A204.1 (cell line): ENCODE measurements at regions not wholly inside any gene's neighbourhood (a gene's known extent, or its start where the extent isn't known, plus 50 kb on each side); places are given as distances from the start of the nearest gene placed in this dataset.

Source experiments
- FAIRE-seq: peaks from 2 replicates; lab custom pipeline; 2012; peaks lifted over from hg19 to GRCh38; lab: Jason Lieb, UNC

DNA sequence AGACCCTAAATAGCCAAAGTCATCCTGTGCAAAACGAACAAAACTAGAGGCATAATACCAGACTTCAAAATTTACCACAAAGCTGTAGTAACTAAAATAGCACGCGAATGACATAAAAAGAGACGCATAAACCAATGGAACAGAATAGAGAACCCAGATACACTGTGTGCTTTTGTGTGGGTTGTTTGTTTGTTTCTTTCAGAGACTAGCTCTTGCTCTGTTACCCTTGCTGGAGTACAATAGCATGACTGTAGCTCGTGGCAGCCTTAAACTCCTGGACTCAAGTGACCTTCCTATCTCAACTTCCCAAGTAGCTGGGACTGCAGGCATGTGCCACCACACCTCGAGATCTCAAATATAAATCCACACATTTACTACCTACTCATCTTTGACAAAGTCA is 1314.6 kb upstream of the GBE1 start:
- FAIRE-seq: no peak

DNA sequence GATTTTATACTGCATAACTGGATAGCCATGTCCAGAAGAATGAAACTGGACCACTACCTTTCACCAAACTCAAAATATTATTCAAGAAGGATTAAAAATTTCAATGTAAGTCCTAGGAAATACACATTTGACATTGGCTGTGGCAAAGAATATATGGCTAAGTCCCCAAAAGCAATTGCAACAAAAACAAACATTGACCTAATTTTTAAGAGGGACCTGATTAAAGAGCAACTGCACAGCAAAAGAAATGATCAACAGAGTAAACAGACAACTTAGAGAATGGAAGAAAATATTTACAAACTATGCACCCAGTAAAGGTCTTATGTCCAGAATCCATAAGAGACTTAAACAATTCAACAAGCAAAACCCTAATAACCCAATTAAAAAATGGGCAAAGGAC is 1313.0 kb upstream of the GBE1 start:
- no peak for FAIRE-seq

DNA sequence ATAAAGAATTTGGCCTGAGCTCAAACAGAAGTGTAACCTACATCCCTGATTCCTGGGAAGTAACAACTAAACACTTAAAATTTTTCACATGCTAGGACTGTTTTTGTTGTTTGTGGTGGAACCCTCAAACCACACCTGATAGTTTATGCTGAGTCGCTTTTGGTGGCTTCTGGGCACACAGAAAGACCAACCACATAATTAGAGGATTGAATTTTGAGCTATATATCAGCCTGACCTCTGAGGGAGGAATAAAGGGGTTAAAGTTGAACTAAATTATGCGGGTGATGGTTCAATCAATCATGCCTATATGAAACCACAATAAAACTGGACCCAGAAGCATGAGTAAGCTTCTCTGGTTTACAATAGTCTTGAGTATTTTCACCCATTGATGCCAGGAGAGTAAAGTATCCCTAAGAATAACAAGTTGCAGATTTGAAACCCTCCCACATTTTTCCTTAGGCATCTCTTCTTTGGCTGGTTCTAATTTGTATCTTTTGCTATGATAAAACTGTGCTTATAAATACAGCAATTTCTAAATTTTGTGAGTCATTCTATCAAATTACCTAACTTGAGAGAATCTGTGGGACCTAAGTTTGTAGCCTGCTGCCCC is 1304.5 kb upstream of the GBE1 start:
- FAIRE-seq: no peak

DNA sequence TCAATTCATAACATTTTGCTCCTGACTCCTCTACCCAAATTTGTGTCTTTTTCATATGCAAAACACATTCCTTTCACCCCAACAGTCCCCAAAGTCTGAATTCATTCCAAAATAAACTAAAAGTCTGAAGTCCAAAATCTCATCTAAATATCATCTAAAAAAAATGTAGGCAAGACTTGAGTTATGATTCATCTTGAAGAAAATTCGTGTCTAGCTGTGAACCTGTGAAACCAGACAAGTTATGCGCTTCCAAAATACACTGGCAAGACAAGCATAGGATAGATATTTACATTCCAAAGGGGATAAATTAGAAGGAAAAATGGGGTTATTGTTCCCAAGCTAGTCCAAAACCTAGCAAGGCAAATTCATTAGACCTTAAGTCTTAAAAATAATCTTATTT is 1302.0 kb upstream of the GBE1 start:
- no peak for FAIRE-seq

DNA sequence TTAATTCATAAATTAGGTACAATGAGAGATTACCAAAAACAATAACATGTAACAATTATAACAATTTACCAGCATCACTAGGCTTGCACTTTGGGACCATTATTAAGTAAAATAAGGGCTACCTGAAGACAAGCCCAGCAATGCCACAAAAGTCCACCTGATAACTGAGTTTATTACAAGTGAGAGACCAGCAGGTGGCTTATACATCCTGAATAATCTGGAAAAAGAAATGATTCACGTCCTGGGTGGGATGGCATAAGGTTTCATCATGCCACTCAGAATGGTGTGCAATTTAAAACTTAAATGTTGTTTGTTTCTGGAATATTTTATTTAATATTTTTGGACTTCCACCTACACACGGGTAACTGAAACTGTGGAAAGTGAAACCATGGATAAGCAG is 1287.1 kb upstream of the GBE1 start:
- FAIRE-seq: no peak

DNA sequence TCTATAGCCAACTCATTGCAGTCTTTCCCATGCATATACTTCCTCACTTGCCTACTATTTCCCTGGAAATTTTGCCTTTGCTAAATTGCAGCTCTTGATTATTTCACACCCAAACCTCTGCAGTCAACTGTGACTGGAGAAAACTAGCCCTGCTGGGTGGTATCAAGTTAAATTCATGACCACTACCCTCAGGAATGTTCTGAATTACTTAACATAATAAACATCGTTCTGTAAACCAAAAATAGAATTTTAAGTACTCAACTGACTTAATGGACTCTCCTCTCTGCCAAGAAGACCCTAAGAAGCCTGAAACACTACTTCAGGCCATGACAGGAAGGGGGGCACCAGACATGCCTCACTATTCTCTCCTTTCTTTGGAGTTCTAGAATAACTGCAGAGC is 1278.0 kb upstream of the GBE1 start:
- FAIRE-seq: no peak

DNA sequence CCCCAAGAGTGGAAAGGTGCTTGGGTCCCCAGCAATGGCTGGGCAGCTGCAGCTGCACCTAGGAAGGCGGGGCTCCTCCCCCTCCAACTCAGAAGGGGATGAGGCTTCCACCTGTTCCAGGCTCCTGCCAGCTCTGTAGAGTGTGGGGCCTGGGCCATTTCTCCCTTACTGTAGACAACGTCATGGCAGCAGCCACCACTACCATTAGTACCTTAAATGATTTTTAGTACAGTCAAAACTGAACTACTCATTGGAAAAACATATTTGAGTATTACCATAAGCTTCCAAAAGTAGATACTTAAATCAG is 1274.2 kb upstream of the GBE1 start:
- FAIRE-seq: no peak

DNA sequence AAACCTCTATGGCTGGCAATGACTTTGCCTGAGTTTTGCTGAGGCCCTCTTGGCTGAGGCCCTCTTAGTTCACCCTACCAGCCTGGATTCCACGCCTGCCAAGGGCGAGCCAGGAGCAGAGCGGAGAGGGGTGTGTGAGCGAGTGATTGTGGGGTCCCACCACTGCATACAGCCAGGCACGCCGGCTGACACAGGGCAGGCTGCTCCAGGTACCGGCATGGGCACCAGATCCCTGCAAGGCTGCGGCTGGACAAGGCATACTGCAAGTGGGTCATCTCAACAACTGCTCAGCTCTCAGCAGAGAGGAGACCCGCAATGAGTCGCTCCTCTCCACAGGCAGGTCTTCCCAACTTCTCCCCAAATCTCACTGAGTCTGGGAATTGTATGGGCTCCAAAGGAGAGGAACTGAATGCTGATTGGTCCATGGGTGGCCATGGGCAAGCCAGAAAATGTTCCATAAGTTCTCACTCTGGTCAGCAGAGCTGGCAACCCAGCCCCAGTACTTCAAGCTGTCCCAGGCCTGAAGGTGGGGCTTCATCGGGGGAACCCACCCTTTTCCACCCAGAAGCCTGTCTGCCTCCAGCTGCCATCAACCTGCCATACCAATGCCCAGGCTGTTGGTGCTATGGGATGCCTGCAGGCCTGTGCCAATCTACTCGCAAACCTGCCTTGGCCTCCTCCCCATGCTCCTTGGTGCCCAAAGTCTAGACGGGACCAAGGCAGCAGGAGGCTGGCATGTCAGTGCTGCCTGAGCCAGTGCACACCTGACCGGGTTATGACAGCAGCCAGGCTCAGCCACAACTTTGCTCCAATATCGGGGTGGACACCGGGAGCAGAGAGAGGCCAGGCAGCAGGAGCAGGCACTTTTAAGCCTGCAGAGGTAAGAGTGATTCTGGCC is 1273.6 kb upstream of the GBE1 start:
- FAIRE-seq: no peak

DNA sequence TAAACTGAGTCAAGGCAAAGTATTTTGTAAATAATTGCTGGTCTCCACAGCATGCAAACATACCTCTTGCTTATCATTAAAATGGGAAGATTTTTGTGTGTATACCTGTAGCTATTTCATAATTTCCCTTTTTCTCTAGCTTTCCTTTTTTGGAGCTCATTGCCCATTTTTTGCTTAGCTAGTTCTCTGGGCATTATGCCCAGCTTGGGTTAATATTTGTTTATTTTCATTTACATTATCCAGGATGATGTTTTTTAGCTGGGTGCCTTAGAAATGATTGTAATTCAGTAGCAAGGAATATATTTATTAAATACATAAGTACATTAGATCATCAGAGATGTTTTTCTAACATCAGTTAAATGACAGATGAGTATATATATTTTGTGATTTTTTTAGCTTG is 1271.7 kb upstream of the GBE1 start:
- no peak for FAIRE-seq

DNA sequence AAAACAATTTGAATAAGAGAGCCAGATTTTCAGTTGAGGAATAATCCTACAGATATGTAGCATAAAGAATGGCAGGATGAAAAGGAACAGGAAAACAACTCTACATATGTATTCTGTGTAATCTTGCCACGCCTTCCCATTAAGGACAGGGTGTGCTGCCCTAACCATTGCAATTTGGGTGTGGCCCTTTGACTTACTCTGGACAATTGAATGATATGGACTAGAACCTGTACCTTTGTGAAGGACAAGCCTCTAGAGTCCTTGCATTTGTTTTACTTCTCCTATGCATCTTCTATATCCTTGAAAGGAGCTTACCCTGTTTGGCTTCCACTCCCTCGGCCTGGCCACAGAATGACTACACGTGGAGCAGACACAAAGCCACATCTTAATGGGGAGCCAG is 1261.6 kb upstream of the GBE1 start:
- FAIRE-seq: no peak

DNA sequence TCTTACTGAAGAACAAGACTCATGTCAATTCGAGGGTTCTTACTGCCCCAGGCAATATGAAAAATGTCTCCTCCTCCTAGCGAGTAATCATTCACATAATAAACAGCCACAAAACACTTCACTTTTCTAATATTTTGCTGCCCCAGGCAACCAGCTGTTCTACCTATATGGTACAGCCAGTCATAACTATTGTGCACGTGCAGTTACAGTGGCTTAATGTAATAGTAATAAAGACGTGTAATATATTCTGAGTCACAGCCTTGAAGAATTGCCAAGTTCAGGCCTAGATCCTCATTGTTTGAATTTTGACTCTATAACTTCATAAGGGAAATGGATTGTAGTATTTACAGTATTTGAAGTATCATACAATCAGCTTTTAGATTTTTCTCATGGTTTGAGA is 1250.0 kb upstream of the GBE1 start:
- FAIRE-seq: no peak

DNA sequence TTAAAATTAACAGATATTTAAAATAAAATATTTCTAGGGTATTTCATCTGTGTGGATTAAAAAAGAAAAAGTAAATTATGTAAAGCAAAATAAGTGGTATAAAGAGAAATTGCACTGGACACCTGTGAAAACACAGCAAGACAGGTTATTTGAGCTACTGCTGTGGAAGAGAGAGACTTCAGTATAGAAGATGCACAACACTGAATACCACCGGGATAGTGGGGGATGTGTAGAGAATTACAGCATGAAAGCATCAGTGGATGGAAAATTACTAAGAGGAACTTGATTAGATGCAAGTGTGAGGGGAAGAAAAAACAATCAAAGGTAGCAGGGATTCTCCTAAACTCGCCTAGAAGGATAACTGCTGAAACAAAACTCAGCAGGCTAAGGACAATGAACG is 1242.5 kb upstream of the GBE1 start:
- no peak for FAIRE-seq

DNA sequence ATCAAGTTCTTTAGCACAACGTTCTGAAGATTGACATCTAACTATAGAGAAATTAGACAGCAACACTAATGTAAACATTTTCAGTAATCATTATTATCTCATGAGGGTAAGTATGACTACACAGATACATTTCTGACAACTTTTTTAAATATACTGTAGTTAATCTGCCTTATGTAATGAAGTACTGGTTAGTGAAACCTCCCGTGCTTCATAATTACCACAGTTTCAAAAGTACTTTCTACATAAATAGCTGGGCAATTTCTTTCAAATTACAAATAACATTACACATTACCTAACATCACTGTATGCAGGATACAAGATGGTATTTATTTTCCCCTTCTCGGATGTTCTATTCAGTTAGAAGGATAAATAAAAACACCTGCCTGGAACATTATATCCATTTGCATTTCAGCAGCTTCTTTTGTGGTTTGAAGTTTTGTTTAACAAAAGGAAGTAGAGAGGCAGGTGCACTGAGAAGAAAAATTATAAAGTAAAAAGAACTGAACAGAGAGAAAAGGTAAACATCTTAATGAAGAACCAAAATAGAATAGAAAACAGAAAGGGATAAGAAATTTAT is 1241.5 kb upstream of the GBE1 start:
- FAIRE-seq: no peak

DNA sequence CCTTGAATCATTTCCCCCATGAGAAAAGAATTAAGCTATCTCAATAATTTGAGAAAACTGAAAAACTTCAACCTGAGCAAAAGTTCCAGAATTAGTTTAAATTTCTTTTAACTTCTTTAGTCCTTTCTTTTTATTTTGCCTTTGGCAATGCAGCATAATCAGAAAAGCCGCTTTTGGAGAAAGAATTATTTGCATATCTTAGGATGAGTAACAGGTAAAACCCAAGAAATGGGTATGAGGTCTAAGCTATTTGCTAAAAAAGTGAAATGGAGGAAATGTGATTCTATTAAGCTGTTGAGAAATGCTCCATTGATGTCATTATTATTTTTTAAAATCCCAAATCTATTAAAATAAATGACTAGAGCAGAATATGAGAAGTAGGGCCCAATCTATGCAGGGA is 1238.3 kb upstream of the GBE1 start:
- FAIRE-seq: no peak

DNA sequence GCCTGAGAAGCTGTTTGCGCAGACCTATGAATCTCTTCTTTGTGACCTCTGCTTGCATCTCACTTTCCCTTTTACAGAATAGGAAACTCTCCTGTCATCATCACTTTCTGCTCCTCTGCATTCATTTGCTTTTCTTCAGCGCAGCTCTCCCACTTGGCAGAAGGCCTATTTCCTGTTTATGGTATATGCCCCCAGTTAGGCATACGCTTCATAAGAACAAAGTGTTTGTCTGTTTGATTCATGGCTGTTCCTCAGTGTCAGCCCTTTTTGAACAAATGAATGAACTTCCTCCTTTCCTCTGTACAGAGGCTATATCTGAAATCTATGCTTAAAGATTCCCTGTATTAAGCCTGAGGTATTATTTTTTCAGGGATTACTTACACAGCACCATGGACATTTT is 1216.9 kb upstream of the GBE1 start:
- no peak for FAIRE-seq

DNA sequence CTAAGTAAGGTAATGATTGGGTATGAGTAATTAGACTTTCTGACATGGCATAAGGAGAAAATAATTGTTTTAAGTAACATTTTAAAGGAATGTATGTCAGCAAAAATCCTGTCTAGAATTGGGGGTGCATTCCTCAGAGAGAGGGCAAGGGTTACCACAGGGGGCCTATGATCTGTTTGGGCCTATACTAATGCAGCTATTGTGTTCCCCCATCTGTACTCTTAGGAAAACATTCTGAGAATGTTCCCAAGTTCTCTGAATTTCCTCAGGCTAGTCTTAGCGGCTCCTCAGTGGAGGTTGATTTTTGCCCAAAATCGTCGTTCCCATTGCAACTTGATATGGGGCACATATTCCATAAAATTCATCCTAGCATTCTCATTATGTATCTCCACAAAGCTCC is 1216.4 kb upstream of the GBE1 start:
- no peak for FAIRE-seq

DNA sequence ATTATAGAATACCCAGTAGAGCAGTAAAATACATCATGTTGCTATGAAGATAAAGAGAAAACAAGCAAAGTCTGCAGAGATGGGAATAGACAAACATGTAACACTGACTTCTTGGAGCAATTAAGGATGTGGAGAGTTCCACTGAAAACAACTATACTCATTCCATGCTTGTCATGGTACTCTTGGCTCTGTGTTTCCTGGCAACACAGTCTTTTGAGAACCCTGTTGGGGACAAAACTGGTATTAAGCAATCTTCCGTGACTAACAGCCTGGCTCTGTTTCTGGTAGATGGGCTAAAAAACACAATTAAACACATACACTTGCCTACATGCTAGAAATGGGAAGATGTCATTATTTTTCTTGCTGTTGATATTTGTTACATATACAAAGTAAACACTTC is 1212.3 kb upstream of the GBE1 start:
- FAIRE-seq: no peak

DNA sequence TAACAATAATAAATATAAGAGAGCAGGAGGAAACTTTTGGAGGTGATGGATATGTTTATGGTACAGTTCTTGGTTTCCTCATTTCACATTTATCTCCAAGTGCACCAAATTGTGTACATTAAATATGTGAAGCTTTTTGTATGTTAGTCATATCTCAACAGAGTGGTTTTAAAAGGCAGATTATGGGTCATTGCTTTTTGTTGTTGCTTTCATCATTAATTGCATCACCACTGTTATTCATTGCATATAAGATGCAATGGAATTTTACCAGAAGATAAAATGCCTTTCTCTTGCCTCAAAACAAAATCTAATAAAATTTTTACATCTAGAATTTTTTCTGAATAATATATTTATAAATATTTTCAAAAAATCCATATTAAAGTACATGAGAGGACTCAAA is 1198.9 kb upstream of the GBE1 start:
- FAIRE-seq: no peak

DNA sequence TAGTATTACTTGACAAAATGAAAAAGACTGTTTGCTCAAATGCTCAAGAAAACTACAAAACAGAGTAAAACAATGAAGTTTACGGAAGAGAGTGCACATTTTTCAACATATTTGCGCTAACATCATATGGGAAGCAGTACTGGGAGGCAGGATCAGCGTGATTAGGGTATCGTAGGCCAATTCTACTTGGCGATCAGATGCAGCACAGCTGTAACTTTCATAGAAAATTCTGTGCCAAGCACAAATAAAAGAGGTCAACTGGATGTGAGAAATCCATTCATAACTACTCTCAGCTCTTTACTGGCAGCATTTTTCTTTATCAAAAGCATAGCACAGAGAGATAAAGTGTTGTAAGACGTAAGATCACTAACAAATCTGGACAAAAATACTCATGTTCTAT is 1196.3 kb upstream of the GBE1 start:
- no peak for FAIRE-seq

DNA sequence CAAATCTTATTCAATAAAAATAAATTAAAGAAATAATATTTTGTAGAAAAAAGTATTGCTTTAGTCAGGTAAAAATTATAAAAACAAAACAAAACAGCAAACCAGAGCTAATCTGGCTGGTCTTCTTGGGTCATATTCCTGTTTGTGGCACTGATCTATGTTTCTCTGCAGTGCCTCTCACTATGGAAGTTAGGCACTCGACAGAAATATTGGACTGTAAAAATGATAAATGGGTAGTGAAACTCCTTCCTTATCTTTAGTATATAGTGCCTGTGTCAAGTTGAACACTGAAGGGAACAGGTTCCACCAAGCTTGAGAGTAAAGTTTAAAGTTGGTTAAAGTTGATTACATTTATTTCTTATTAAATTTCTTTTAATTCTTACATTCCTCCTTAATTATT is 1195.6 kb upstream of the GBE1 start:
- no peak for FAIRE-seq

DNA sequence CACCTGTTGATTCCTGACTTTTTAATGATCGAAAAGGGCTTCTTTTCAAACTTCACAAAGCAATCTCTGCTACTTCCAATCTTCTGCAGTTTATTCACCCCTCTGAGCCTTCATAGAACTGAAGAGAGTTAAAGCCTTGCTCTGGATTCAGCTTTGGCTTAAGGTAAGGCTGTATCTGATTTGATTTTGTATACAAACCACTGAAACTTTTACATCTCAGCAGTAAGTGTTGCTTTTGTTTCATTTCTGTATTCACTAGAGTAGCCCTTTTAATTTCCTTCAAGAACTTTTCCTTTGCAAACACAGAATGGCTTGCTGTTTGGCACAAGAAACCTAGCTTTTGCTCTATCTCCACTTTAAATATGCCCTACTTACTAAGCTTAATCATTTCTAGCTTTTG is 1193.0 kb upstream of the GBE1 start:
- no peak for FAIRE-seq

DNA sequence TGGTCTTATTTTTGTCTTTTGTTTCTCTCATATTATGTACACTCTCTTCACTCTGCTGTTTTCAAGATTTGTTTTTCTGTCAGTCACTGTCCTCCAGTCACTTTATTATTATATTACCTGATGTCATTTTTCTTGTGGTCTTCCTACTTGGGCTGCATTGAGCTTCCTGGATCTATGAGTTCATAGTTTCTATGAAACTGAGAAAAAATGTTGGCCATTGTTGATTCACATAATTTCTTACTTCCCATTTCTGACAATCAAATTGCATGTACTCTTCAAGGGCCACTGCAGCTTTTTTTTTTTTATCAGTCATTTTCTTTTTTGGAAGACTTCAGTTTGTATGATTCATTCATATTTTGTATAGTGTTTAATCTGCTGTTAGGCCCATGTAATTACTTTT is 1180.6 kb upstream of the GBE1 start:
- no peak for FAIRE-seq

DNA sequence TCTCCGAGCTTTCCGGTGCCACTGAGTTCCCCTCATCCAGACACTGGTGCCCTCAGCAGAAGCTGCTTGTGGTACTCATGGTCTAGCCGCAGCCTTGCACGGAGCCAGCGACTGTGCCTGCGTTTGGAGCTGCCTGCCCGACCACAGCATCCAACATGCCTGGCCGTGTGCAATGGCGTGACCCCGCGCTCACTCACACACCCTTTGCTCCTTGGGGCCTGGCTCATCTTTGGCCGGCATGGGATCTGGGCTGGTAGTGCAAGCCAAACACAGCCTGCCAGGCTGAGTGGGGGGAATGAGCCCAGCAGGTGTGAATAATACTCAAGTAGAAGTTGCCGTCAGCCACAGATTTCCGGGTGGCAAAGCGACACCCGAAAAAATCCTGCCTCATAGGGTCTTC is 1178.7 kb upstream of the GBE1 start:
- FAIRE-seq: no peak

DNA sequence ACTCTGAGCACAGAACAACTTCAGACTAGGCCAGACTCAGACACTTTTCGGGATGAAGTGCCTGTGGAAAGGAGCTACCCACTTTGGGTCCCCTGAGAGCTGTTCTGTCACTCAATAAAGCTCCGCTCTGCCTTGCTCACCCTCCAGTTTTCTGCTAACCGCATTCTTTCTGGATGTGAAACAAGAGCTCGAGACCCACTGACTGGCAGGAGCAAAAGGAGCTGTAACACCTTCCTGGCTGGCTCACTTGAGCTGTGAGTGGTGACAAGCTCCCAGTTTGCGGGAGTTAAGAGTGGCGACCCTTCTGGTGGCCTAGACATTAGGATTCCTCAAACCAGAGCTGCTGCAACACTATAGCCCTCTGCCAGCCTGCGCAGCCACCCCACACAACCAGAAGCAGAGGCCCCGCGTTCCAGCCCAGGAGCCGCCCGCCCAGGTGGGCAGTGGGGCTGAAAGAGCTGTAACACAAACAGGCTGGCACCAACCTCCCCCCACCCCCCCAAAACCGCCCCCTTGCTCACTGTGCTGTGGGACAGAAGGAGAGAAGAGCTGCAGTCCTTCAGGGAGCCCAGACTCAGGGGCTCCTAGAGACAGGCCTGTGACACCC is 1178.1 kb upstream of the GBE1 start:
- no peak for FAIRE-seq
